SH-SY5Y (cell line): ENCODE measurements at regions not wholly inside any gene's neighbourhood (a gene's known extent, or its start where the extent isn't known, plus 50 kb on each side); places are given as distances from the start of the nearest gene placed in this dataset.

Source experiments
- GATA2 ChIP-seq: IDR thresholded peaks from 2 replicates; pipeline ENCODE4 v1.6.1; 2011; ENCODE audit warnings: mild to moderate bottlenecking, low read depth, low read length
- GATA3 ChIP-seq: IDR thresholded peaks from 2 replicates; pipeline ENCODE4 v1.6.1; 2011; ENCODE audit warnings: low read depth, mild to moderate bottlenecking, low read length, moderate library complexity

DNA sequence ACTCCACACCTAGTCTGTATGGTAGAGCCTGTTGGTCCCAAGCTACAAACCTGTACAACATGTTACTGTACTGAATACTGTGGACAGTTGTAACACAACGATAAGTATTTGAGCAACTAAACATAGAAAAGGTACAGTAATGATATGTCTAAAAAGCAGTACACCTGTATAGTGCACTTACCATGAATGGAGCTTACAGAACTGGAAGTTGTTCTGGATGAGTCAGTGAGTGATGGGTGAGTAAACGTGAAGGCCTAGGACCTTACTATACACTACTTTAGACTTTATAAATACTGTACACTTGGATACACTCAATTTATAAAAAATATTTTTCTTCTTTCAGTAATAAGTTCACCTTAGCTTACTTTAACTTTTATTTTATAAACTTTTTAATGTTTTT lies 104.0 kb downstream of the TMA16 start:
- TF ChIP-seq GATA2 (no peak), GATA3 (no peak)
